A549 (cell line): ENCODE measurements at regions not wholly inside any gene's neighbourhood (a gene's known extent, or its start where the extent isn't known, plus 50 kb on each side); places are given as distances from the start of the nearest gene placed in this dataset.

Experiments used
- CTCF ChIP-seq: fragments of >200 bp; sonication (Bioruptor Twin); formaldehyde crosslinking; IDR thresholded peaks from 3 replicates; pipeline ENCODE4 v1.5.1; 2016
- ELK1 ChIP-seq: fragments of 150-350 bp; IDR thresholded peaks from 2 replicates; pipeline ENCODE4 v1.6.1; 2014; ENCODE audit warnings: low read depth, mild to moderate bottlenecking, low read length
- ESRRA ChIP-seq: fragments of 150-350 bp; IDR thresholded peaks from 2 replicates; pipeline ENCODE4 v1.6.1; 2014; ENCODE audit warnings: mild to moderate bottlenecking, low read length, borderline replicate concordance
- HDAC2 ChIP-seq: fragments of 200-600 bp; sonication (generic); IDR thresholded peaks from 2 replicates; pipeline ENCODE4 v1.6.1; 2016
- MAX ChIP-seq: IDR thresholded peaks from 2 replicates; pipeline ENCODE4 v1.6.1; 2012
- POLR2AphosphoS2 ChIP-seq: conservative IDR thresholded peaks from 2 replicates; pipeline ENCODE4 v1.6.1; 2012; ENCODE audit warnings: low read length, improper control_type of control experiment, inconsistent platforms
- RAD21 ChIP-seq, 2 experiments: fragments of >200 bp in 1 of 2; sonication (Bioruptor Twin) in 1 of 2; formaldehyde crosslinking in 1 of 2; IDR thresholded peaks in 1 of 2; conservative IDR thresholded peaks in 1 of 2; 2 replicates in 1 of 2; 3 replicates in 1 of 2; pipeline ENCODE4 v1.6.1; 2012 to 2018; ENCODE audit warnings: inconsistent platforms in 1 of 2
- REST ChIP-seq: fragments of 200-600 bp; sonication (generic); IDR thresholded peaks from 2 replicates; pipeline ENCODE4 v1.6.1; 2016; ENCODE audit warnings: antibody characterized with exemption, mild to moderate bottlenecking, moderate library complexity
- USF2 ChIP-seq: fragments of 450-650 bp; IDR thresholded peaks from 2 replicates; pipeline ENCODE4 v1.6.1; 2014; ENCODE audit warnings: antibody characterized with exemption

- TF ChIP-seq MAX: no peak
- no peak for TF ChIP-seq ESRRA
- no peak; a peak in 1 of 5 replicates for TF ChIP-seq RAD21 (conservative IDR thresholded peaks at IDR 0.05 in 1 of 2, IDR thresholded peaks at IDR 0.05 in 1 of 2)
- no peak for TF ChIP-seq ELK1
- no peak; the same call in 2 of the 3 replicates for TF ChIP-seq CTCF
- no peak for TF ChIP-seq HDAC2
- TF ChIP-seq REST: no peak
- no peak for TF ChIP-seq USF2
- no peak for TF ChIP-seq POLR2AphosphoS2
Observed at GRCh38 chr20:21796059-21796458, 90.6 kb downstream of the PAX1 start.
